Tibial nerve (tissue), 4 donors: ENCODE measurements at regions not wholly inside any gene's neighbourhood (a gene's known extent, or its start where the extent isn't known, plus 50 kb on each side); places are given as distances from the start of the nearest gene placed in this dataset.

Experiments used
- DNase-seq, 2 donors: peaks; one replicate each; pipeline ENCODE4 v3.0.0-alpha.2; 2019; ENCODE audit warnings: low spot score in 2 of 2
- H3K27ac ChIP-seq, 4 donors: fragments of 200-600 bp; sonication (generic) in 3 of 4; one replicate each; pipeline ENCODE4 v1.5.1; 2017 to 2019; ENCODE audit warnings: mild to moderate bottlenecking in 1 of 4
- H3K27me3 ChIP-seq, 2 donors: fragments of 200-600 bp; sonication (generic) in 1 of 2; one replicate each; pipeline versions ENCODE4 v1.5.1 to v1.6.0; 2017 to 2019
- H3K36me3 ChIP-seq, 3 donors: fragments of 200-600 bp; sonication (generic); one replicate each; pipeline ENCODE4 v1.5.1; 2018 to 2019
- H3K4me1 ChIP-seq, 4 donors: fragments of 200-600 bp; sonication (generic) in 3 of 4; one replicate each; pipeline ENCODE4 v1.5.1; 2017 to 2019
- H3K4me3 ChIP-seq, 4 donors: fragments of 200-600 bp; sonication (generic) in 3 of 4; one replicate each; pipeline ENCODE4 v1.5.1; 2017 to 2019; ENCODE audit warnings: mild to moderate bottlenecking in 1 of 4, moderate library complexity in 1 of 4
- H3K9me3 ChIP-seq, 4 donors: fragments of 200-600 bp; sonication (generic) in 3 of 4; one replicate each; pipeline ENCODE4 v1.5.1; 2017 to 2019
- EP300 ChIP-seq, 2 donors: sonication (generic); formaldehyde crosslinking; IDR thresholded peaks; one replicate each; pipeline ENCODE4 v1.6.1; 2017; ENCODE audit warnings: antibody characterized with exemption in 2 of 2, mild to moderate bottlenecking in 1 of 2
- POLR2A ChIP-seq, 2 donors: fragments of 450-650 bp; IDR thresholded peaks; one replicate each; pipeline ENCODE4 v1.6.1; 2017; ENCODE audit warnings: antibody characterized with exemption in 2 of 2, mild to moderate bottlenecking in 2 of 2, moderate library complexity in 2 of 2
- WGBS, 2 donors: methylation state at CpG; one replicate each; pipeline ENCODE4 v1.1.5; 2018; 5-methylcytosine and 5-hydroxymethylcytosine counted together
- TF ChIP-seq, protein P1 (sequence below), 5 experiments: fragments of 200-600 bp in 3 of 5; fragments of 450-650 bp in 2 of 5; sonication (generic) in 3 of 5; IDR thresholded peaks; one replicate each; pipeline ENCODE4 v1.5.1; 2016 to 2019; ENCODE audit warnings: antibody characterized with exemption in 5 of 5, mild to moderate bottlenecking in 3 of 5, moderate library complexity in 2 of 5

DNA sequence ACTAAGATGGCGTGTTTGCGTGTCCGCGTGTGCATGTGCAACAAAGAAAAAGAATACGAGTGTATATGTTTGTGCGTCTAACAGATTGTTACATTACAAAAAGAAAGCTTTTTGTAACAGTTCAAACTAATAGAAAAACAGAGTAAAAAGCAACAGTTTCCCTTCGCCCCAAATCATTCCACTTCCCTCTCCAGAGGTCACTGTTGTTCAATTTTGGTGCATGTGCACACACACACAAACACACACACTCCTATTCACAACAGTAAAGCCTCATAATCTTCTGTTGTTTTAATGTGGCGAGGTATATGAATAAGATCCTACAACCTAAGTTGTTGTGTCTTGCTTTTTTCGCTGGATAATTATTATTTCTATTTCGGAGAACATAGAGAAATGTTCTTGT is 357.3 kb upstream of the SLC8A1 start:
- no peaks in the 10 kb centered on the region for H3K4me1 ChIP-seq
- 84 to 87% methylated on average over 10 of the region's 10 CpGs for WGBS, 2 donors

DNA sequence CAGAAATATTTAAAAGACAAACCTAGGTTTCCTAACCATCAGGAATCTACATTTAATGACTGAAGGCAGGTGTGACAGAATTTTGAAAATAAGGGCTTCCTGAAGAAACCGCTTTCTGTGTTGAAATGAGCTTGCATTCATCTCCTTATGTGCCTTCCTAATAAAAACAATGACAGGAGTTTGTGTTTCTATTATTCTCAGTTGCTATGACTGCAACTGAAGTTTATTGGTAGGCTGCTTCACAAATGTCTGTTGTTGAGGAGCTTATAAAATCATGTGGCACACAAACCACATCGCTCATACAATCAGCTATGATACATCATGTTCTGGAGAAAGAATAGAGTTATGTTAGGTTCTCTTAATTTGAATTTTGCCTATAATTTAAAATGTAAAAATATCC is 362.7 kb upstream of the SLC8A1 start:
- H3K27ac ChIP-seq: no peak overlapping the region
- no peaks in the 10 kb centered on the region for H3K36me3 ChIP-seq
- no peak overlapping the region for H3K4me3 ChIP-seq
- no peaks in the 10 kb centered on the region for H3K27me3 ChIP-seq
- no peaks in the 10 kb centered on the region for H3K4me1 ChIP-seq
- TF ChIP-seq EP300 (IDR thresholded peaks at IDR 0.05) (no peak), POLR2A (IDR thresholded peaks at IDR 0.05) (no peak)
- TF ChIP-seq, protein P1, sequence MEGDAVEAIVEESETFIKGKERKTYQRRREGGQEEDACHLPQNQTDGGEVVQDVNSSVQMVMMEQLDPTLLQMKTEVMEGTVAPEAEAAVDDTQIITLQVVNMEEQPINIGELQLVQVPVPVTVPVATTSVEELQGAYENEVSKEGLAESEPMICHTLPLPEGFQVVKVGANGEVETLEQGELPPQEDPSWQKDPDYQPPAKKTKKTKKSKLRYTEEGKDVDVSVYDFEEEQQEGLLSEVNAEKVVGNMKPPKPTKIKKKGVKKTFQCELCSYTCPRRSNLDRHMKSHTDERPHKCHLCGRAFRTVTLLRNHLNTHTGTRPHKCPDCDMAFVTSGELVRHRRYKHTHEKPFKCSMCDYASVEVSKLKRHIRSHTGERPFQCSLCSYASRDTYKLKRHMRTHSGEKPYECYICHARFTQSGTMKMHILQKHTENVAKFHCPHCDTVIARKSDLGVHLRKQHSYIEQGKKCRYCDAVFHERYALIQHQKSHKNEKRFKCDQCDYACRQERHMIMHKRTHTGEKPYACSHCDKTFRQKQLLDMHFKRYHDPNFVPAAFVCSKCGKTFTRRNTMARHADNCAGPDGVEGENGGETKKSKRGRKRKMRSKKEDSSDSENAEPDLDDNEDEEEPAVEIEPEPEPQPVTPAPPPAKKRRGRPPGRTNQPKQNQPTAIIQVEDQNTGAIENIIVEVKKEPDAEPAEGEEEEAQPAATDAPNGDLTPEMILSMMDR (IDR thresholded peaks at IDR 0.05): no peak
- WGBS, 2 donors: 73 to 82% methylated on average over 2 of the region's 2 CpGs
- H3K9me3 ChIP-seq: no peaks in the 10 kb centered on the region
- no peak for DNase-seq

More for the DNA sequence above, 357.3 kb upstream of the SLC8A1 start:
- Histone ChIP-seq H3K27me3 (no peaks in the 10 kb centered on the region), H3K4me3 (no peak overlapping the region), H3K9me3 (no peaks in the 10 kb centered on the region), H3K27ac (no peak overlapping the region), H3K36me3 (no peaks in the 10 kb centered on the region)
- DNase-seq: no peak
- TF ChIP-seq, protein P1 (IDR thresholded peaks at IDR 0.05): no peak

DNA sequence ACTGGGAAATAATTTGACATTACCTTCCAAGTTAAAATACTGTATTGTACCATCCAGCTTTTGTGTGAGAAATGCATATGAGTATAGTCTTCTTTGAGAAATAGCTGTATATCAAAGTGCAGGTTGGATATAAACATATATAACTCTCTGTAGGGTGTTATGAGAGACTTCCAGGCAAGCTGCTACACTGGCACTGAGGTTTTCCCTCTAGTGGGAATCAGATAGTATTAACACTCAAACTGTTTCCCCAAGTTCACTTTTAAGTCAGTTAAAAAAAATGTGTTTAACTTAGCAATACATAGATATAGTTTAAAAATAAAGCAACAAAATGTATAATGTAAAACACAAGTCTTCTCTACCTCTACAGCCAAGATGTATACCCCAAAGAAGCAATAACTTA is 368.4 kb upstream of the SLC8A1 start:
- TF ChIP-seq, protein P1 (IDR thresholded peaks at IDR 0.05): no peak
- TF ChIP-seq EP300 (IDR thresholded peaks at IDR 0.05) (no peak), POLR2A (IDR thresholded peaks at IDR 0.05) (no peak)
- Histone ChIP-seq H3K27ac (no peak overlapping the region), H3K9me3 (no peaks in the 10 kb centered on the region), H3K27me3 (no peaks in the 10 kb centered on the region), H3K36me3 (no peaks in the 10 kb centered on the region), H3K4me3 (no peak overlapping the region), H3K4me1 (no peaks in the 10 kb centered on the region)
- DNase-seq: no peak

DNA sequence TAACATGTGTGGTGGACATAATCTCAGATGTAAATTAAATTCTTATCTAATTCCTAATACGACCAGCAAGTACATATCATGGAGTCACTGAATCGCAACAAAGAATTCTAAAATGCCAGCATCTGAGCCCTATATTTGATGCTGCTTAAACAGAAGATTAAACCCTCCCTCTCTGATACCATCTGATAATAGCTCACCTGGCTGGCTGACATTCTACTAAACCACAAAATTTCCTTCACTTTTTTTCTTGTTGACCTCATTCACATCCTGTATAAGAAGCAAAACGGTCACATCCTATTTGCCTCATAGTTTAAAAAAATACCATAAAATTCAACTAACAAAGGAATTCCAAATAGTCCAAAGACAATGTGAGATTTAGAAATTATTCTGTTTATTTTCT is 371.6 kb upstream of the SLC8A1 start:
- Histone ChIP-seq H3K4me1 (no peaks in the 10 kb centered on the region), H3K27ac (no peak overlapping the region), H3K36me3 (no peaks in the 10 kb centered on the region), H3K4me3 (no peak overlapping the region), H3K27me3 (no peaks in the 10 kb centered on the region), H3K9me3 (no peaks in the 10 kb centered on the region)
- TF ChIP-seq POLR2A (IDR thresholded peaks at IDR 0.05): no peak
- TF ChIP-seq, protein P1 (IDR thresholded peaks at IDR 0.05): no peak
- TF ChIP-seq EP300 (IDR thresholded peaks at IDR 0.05): no peak
- no peak for DNase-seq
- 82 to 84% methylated on average over 3 of the region's 3 CpGs for WGBS, 2 donors

DNA sequence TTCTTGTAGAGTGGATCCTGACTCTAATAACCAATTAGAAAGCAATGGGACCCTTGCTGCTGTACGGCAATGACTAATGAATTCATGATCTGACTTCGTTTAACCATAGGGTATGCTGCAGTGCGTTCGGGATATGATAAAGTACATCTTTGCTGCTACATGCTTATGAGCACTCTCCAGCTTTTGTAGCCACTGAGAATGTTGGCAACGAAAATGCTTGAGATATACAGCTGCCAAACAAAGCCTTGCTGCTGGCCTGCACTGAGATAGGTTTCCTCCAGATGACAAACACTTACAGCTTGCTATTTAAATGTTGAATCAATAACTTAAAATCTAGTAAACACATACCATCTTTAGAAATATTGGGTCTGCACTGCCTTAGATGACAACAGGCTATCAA is 372.4 kb upstream of the SLC8A1 start:
- Histone ChIP-seq H3K9me3 (no peaks in the 10 kb centered on the region), H3K4me1 (no peaks in the 10 kb centered on the region), H3K27ac (no peak overlapping the region), H3K36me3 (no peaks in the 10 kb centered on the region), H3K27me3 (no peaks in the 10 kb centered on the region), H3K4me3 (no peak overlapping the region)
- TF ChIP-seq, protein P1 (IDR thresholded peaks at IDR 0.05): no peak
- TF ChIP-seq POLR2A (IDR thresholded peaks at IDR 0.05) (no peak), EP300 (IDR thresholded peaks at IDR 0.05) (no peak)
- DNase-seq: no peak
- 83 to 86% methylated on average over 5 of the region's 5 CpGs for WGBS, 2 donors
